ENCODE measurements at regions not wholly inside any gene's neighbourhood (a gene's known extent, or its start where the extent isn't known, plus 50 kb on each side); places are given as distances from the start of the nearest gene placed in this dataset.

DNA sequence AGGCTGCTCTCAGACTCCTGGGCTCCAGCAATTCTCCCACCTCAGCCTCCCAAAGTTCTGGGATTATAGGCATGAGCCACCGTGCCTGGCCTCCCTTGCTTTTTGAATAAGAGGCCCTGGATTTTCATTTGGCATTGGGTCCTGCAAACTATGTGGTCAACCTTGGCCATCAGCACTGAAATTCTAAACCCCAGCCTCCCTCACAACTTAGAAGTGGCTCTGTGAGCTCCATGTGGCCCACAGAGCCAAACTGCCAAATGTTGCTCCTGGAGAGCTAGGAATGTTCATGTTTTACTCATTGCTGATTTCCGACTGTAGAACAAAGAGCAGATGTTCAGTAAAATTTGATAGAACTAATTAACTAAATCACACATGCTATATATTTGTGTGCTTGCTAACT is 210.6 kb upstream of the AGAP1 start:
- DNase-seq (ENCODE audit: extremely low spot score, insufficient read length, low read depth) (no peak), FAIRE-seq (no peak)

DNA sequence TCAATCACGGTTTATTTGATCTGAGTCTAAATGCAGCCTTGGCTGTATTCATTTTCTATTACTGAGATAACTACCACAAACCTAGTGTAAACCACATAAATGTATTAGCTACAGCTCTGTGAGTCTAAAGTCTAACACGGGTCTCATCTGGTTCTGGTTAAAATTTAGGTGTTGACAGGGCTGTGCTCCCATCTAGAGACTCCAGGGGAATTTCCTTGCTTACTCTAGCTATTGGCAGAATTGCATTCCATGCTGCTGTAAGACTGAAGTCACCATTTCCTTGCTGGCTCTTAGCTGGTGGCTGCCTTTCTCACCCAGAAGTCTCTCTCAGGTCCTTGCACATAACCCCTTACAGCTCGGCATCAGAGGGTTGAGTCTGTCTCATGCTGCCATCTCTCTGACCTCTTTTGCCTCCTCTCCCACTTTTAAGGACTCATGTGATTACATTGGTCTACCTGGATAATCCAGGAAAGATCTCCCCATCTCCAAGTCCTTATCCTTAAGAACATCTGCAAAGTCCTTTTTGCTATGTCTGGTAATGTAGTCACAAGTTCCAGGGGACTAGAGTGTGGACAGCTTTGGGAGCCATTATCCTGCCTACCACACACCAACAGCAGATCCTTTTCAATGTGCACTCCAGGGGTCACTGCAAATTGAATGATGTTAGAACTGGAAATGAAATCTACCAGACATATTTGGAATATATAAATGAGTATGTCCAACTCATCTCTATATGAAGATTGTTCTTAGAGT is 207.0 kb upstream of the AGAP1 start:
- no peak for DNase-seq (ENCODE audit: extremely low spot score, insufficient read length, low read depth)
- FAIRE-seq = no peak

DNA sequence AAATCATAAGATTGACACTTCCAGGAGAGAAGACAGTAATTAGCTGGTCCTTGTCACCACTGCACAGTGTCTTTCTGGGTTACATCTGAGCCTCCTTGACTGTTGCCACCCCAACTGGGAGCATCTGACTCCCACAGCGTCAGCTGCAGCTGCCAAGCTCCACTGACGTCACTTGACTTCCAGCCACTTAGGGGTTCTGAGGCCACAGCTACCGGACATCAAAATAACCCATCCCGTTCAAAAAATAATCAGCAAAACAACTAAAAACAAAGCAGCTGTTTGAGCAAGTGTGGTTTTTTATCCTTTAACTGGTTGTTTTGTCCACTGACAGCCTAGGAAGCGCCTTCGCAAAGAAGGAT is 206.5 kb upstream of the AGAP1 start:
- no peak for DNase-seq (ENCODE audit: extremely low spot score, insufficient read length, low read depth)
- no peak for FAIRE-seq

DNA sequence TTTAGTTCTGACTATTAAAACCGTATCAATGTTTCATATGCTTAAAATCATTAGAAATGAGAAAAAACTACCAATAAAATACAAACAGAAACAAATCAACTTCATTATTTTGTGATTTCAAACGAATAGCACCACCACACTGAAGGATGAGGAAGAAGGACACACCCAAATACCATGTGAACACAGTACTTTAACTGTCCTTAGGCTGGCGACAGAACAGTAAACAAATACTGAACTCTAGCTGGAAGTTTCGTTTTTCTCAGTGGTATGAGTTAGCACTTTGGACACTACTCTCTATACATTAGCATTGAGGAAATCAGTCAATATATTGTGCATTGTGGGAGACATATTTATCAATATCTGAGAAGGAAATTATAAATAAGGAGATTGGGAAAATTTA is 202.4 kb upstream of the AGAP1 start:
- FAIRE-seq (no peak), DNase-seq (ENCODE audit: extremely low spot score, insufficient read length, low read depth) (no peak)

DNA sequence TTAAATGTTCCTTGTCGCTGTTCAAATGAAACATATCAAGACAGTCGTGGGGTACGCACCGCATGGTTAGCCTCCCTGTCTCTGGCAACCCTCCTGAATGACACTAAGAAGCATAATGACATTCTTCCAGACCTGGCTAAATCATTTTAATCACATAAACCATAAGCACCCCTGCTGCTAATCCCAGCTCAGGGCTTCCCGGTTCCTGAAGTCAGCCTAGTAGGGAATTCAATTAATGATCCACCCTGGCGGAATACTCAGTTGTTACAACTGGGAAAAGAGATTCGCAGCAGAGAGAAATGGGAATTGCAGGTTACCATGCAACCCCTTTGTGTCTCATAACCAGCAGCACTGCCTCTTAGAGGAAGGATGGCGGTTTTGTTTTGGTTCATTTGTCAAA is 200.8 kb upstream of the AGAP1 start:
- no peak for DNase-seq (ENCODE audit: extremely low spot score, insufficient read length, low read depth)
- no peak for FAIRE-seq

DNA sequence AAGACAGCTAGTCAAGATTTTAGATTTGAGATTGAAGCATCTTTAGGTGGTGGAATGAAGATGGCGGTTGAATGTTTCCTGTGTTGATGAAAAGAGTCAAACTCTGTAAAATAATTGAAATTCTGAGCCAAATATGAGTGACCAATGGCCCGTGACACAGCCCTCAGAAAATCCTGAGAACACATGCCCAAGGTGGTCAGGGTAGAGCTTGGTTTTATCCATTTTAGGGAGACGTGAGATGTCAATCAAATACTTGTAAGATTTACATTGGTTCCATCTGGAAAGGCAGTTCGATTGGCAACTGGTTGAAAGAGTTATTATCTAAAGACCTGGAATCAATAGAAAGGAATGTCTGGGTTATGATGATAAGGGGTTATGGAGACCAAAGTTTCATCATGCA is 198.0 kb upstream of the AGAP1 start:
- DNase-seq (ENCODE audit: extremely low spot score, insufficient read length, low read depth) = no peak
- no peak for FAIRE-seq

DNA sequence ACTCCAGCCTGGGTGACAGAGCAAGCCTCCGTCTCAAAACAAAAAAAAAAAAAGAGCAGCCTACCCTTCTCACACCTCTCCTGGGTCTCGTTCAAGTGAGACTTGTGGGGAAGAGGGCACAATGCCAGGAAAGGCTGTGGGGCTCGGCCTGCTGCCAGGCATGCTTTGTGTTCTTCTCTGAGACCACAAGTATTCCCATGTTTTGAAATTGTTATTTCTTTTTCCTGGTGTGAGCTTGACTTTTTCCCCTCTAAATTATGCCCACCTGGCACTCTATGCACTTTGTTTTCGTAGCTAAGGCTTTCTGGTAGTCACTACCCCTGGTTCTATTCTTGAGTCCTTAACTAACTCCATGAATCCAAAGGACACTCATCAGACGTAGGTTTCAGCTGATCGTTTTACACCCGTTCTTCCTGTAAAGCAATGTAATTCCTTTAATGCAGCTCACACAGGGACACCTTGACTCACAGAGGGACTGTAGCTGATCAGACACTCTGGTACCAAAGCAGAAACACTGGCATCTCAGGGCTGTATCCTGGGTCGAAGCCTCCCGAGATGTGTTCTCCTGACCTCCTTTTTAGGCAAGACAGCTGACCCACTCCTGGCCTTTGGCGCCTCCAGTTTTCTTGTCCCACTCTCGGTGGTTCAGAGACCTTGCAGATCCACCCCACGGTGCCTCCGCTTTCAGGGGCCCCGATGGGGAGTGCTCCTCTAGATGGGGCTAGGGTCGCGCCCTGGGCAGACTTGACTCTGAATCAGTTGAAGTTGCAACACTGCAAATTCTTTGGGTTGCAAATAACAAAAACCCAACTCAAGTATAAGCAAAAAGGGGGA is 193.3 kb upstream of the AGAP1 start:
- FAIRE-seq (no peak), DNase-seq (ENCODE audit: extremely low spot score, insufficient read length, low read depth) (no peak)

DNA sequence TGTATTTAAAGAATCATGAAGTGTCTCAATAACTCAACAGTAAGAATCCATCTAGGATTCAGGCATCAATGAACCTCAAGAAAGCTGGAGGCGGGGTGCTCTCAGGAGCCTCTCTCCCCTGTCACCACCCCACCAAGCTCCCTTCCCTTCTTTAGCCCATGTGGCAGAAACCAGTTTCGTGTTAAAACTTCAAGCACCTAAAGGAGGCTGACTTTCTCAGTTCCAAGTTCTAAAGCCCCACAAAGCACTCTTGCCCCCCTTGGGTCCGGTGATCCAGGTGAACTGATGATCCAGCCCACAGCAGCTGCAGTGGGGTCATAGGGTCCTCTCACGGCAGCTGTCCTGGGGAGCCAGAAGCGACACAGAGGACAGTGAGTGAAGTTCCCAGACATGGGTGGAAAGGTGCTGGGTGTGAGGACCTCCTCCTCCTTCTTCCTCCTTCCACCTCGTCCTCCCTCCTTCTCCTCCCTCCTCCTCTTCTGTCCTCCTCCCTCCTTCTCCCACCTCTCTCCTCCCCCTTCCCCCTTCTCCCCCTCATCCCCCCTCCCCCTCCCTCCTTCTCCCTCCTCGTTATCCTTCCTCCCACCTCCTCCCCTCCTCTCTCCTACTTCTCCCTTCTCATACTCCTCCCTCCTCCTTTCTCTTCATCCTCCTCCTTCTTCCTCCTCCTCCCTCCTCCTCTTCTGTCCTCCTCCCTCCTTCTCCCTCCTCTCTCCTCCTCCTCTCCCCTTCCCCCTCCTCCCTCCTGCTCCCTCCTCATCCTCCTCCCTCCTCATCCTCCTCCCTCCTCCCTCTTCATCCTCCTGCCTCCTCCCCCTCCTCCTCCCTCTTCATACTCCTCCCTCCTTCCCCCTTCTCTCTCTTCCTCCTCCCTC is 192.4 kb upstream of the AGAP1 start:
- no peak for FAIRE-seq
- DNase-seq (ENCODE audit: extremely low spot score, insufficient read length, low read depth) = no peak

DNA sequence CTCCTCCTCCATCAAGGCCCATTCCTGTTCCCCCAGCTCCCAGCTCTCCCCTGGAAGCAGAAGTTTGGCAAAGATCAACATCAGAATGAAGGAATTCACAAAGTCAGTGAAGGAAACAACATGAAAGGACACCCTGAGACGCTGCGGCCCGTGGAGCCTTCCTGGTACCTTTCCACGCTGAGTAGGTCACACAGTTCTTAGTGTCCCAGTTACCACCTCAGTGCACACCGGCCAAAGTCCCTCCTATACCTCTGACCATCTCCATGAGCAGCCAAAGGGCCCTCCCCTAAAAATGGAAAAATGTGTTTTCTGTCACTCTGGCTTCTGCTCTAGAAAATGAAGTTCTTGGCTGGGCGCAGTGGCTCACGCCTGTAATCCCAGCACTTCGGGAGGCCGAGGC is 191.6 kb upstream of the AGAP1 start:
- FAIRE-seq = no peak
- DNase-seq (ENCODE audit: extremely low spot score, insufficient read length, low read depth) = no peak

DNA sequence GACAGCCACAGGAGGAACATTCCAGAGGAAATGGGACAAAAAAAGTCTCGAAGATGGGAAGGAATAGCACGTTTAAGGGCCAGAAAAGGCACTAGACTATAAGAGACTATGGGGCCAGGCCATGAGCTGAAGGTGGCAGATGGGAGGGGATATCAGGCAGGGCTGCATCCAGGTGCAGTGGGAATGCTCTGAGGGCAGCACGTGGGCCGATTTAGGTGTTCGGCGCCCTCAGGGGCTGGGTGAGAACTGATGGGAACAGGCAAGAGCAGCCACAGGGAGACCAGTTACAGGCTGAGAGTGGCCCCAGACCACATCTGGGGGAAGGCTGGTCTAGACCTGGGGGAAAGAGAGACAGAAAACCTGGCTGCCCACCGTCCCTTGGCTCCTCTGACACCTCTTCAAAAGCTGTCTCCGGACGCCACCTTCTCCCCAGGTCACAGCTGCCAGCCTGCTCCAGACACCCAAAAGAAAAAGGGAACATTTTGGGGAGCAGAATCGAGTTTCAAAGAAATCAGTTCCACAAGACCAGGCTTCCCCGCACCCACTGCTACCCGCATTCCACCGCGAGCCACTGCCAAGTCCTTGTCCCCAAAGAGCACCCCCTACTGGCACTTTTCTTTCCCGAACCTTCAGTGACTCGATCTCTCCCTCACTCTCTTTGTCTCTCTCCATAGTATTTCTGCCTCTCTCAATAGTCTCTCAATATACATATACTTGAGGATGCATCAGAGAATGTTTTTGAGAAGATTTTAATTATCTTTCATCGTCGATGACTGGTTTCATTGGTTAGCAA is 190.1 kb upstream of the AGAP1 start:
- DNase-seq (ENCODE audit: extremely low spot score, insufficient read length, low read depth) (no peak), FAIRE-seq (no peak)

DNA sequence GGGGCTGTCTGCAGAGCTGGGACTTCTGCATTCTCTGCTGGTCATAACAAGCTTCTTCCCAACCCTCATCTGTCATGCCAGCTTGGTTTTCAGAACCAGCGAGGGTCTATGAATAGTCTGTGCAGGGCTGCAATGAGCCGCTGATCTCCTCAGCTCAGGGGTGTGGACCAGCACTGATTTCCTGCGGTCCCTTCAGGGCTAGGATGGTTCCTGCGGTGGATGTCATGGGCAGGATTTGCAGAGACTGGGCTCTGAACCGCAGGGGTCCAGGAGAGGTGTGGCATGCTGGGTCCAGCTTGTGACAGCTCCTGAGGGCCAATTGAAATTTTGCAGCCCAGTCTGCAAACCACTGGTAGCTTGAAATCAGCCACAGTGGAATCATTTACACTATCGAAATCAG is 188.2 kb upstream of the AGAP1 start:
- FAIRE-seq (no peak), DNase-seq (ENCODE audit: extremely low spot score, insufficient read length, low read depth) (no peak)

DNA sequence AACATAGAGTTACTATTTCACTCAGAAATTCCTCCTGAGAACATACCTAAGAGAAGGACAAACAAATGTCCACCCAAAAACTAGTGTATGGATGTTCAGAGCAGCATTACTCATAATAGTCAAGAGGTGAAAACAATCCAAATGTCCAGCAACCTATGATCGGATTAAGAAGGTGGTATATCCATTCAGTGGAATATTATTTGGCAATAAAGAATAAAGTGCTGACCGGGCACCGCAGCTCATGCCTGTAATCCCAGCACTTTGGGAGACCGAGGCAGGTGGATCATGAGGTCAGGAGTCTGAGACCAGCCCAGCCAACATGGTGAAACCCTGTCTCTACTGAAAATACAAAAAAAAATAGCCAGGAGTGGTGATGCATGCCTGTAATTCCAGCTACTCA is 182.8 kb upstream of the AGAP1 start:
- FAIRE-seq (no peak), DNase-seq (ENCODE audit: extremely low spot score, insufficient read length, low read depth) (no peak)

DNA sequence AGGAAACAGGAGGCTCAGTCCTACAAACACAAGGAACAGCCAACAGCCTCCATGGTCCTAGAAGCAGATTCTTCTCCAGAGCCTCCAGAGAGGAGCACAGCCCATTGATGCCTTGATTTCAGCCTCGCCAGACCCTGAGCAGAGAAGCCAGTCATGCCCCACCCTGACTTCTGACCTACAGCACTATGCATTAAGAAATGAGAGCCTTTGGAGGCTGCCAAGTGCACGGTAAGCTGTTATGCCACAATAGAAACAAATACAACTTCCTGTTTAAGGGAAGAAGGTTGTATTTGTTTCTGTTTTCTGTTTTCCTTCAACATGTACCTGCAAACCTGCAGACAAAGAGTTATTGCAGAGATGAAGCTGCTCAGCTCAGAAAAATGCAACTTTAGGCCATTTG is 181.3 kb upstream of the AGAP1 start:
- no peak for FAIRE-seq

DNA sequence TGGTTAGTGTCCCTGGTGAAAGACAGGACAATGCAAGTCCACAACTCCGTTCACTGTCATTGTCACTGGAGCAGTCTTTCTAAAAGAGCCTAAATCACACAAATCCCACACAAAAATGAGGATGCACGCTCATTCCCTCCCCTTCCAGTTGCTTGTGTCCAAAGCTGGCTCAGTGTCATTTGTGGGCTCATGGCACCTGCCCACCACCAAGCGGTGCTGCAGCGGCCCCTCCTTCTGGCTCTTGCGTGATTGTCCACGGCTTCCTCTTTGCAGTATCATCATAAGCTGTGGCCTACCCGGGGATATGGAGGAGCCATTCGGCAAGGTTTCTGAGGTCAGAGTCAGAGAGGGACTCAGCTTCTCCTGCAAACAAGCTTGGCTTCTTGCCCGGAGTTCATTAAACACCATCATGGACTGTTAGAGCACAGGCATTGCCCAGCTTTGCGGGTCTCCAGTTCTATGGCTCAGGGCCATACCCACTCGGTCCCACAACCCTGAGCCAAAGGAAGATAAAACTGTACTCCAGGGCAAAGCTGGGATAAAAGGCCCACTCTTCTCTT is 179.4 kb upstream of the AGAP1 start:
- DNase-seq (ENCODE audit: extremely low spot score, insufficient read length, low read depth) (no peak), FAIRE-seq (no peak)

More for the DNA sequence above, 181.3 kb upstream of the AGAP1 start:
- no peak for DNase-seq (ENCODE audit: extremely low spot score, insufficient read length, low read depth)

DNA sequence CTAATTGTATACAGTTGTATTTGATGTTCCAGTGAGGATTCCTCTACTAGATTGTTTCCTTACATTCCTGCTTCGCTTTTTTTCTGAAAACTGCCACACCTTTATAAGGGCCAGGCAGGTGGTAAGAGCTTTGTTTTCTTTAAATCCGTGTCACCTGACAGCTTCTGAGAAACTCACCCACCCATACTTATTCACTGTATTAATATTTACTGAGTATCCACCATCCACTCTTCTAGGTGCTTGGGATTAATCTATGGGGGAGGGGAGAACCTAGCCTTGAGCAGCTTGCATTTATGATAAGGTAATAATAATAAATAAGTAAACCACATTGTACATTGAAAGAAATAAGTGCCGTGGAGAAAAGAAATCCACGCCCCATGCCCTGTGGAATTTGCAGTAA is 174.7 kb upstream of the AGAP1 start:
- FAIRE-seq (no peak), DNase-seq (ENCODE audit: extremely low spot score, insufficient read length, low read depth) (no peak)

DNA sequence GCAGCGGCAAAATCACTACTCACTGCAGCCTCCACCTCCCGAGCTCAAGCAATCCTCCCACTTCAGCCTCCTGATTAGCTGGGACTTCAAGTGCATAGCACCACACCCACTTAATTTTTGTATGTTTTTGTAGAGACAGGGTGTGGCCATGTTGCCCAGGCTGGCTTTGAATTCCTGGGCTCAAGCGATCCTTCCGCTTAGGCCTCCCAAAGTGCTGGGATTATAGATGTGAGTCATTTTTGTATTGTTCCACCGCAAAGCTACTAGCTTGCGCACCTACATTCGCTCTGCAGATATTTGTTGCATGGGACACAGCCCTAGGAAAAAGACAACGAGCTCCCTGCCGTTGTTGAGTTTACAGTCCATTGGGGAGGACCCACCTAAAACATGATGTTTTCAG is 173.5 kb upstream of the AGAP1 start:
- FAIRE-seq (no peak), DNase-seq (ENCODE audit: extremely low spot score, insufficient read length, low read depth) (no peak)

DNA sequence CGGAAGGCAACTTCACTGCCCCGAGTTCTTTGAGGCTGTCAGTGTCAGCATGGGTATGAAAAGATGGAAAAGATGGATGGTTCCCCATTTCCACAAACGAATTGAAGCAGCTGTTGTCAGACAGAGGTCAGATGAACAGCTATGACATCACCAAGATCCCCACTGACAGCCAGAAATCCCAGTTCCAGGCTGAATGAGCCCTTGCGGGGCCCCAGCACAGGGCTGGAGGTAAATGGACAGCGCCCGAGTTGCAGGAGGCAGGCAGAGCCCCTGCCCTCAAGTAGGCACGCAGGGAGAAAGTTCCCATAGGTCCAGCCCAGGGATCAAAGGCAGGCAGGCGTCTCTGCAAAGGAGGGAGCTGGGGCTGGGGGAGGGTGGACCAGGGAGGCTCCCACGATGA is 169.5 kb upstream of the AGAP1 start:
- DNase-seq (ENCODE audit: extremely low spot score, insufficient read length, low read depth) (no peak), FAIRE-seq (no peak)

DNA sequence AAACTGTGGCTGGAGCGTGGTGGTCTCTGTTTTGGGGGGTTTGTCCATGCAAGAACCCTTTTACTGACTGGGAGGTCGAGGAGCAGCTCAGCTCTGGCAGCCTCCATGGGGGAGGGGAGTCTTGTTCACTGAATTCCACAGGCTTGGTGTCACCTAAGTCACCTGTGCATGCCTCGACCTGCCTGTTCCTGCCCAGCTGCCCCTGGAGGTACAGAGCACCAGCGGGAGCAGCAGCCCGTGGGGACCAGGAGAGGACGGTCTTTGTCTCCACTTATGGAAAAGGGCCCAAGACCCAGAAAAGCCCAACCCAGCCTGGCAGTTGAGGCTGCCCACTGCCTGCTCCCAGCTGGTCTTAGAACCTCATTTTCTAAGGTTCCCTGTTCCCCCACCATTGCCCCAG is 168.7 kb upstream of the AGAP1 start:
- DNase-seq (ENCODE audit: extremely low spot score, insufficient read length, low read depth) = no peak
- FAIRE-seq = no peak

DNA sequence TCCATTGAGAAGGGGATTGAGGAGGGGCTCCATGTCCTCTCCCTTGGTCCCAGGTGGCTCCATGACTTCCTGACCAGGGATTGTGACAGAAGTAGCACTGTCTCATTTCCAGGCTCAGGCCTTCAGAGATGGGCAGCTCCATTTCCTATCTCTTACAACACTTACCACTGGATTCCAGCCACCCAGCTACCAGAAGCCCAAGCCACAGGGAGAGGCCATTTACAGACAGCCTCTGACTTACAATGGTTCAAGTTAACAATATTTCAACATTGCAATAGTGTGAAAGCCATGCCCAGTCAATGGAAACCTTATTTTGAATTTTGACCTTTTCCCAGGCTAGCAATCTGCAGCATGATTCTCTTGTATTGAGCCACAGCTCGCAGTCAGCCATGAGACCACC is 164.9 kb upstream of the AGAP1 start:
- no peak for FAIRE-seq
- DNase-seq (ENCODE audit: extremely low spot score, insufficient read length, low read depth) = no peak
